ENCODE measurements at regions not wholly inside any gene's neighbourhood (a gene's known extent, or its start where the extent isn't known, plus 50 kb on each side); places are given as distances from the start of the nearest gene placed in this dataset.

GRCh38 chr2:240357641-240358012, 77.8 kb upstream of the GPC1 start:
- no peak overlapping the region for H3K27ac ChIP-seq (ENCODE audit: insufficient read depth, low read length)
- in situ Hi-C loops (cut with MboI; ENCODE audit: low sequenced_read_pairs) (no loop called here), intact Hi-C loops (cut with micrococcal nuclease) (no loop called here), dilution Hi-C loops (cut with HindIII; ENCODE audit: low sequenced_read_pairs, unreplicated experiment) (no loop called here)
- H4K5ac ChIP-seq (ENCODE audit: low read depth, low read length) = no peak overlapping the region
- H3K9ac ChIP-seq (ENCODE audit: low read depth, low read length) = no peak overlapping the region
- H4K8ac ChIP-seq (ENCODE audit: low read depth in 2 of 2, low read length in 2 of 2) = no peak overlapping the region
- H3K4ac ChIP-seq (ENCODE audit: low read depth, low read length) = no peak overlapping the region
- H3K9me1 ChIP-seq (ENCODE audit: insufficient read depth, low read length) = no peaks in the 10 kb centered on the region
- no peak overlapping the region for H3K56ac ChIP-seq (ENCODE audit: extremely low read depth, insufficient read depth, low read length)
- H3K18ac ChIP-seq (ENCODE audit: low read depth, low read length) = no peak overlapping the region
- POLR2A ChIA-PET (ENCODE audit: unreplicated experiment) = no interaction called here
- H3K36me3 ChIP-seq (ENCODE audit: control insufficient read depth, insufficient read depth, low read length) = no peaks in the 10 kb centered on the region
- no peak overlapping the region for H3K14ac ChIP-seq (replicated peaks; ENCODE audit: low read depth, low read length)
- peaks cover 3% of the 10 kb centered on the region; the same call in 1 of the 2 replicates for H3K4me1 ChIP-seq (ENCODE audit: control insufficient read depth, insufficient read depth, low read length)
- H3K23ac ChIP-seq (ENCODE audit: low read depth, low read length) = no peak overlapping the region
- H2BK120ac ChIP-seq (ENCODE audit: low read depth, low read length) = no peak overlapping the region
- no peak for DNase-seq
- TF ChIP-seq CTCF (conservative IDR thresholded peaks at IDR 0.05; ENCODE audit: low read depth, low read length) (no peak), RAD21 (IDR thresholded peaks at IDR 0.05; ENCODE audit: low read length) (no peak), USF2 (IDR thresholded peaks at IDR 0.05; ENCODE audit: low read depth, low read length) (no peak), MAFK (IDR thresholded peaks at IDR 0.05; ENCODE audit: low read depth, low read length) (no peak), POLR2A (IDR thresholded peaks at IDR 0.05; ENCODE audit: low read depth, low read length) (no peak), BHLHE40 (IDR thresholded peaks at IDR 0.05; ENCODE audit: low read depth, low read length) (no peak), MXI1 (IDR thresholded peaks at IDR 0.05; ENCODE audit: borderline replicate concordance, low read depth, low read length) (no peak), ELK1 (IDR thresholded peaks at IDR 0.05; ENCODE audit: borderline replicate concordance, low read depth, low read length) (no peak), SMC3 (IDR thresholded peaks at IDR 0.05; ENCODE audit: low read depth, low read length) (no peak), RFX5 (IDR thresholded peaks at IDR 0.05; ENCODE audit: low read depth, low read length) (no peak), MAZ (IDR thresholded peaks at IDR 0.05; ENCODE audit: borderline replicate concordance, low read depth, low read length) (no peak), RCOR1 (IDR thresholded peaks at IDR 0.05; ENCODE audit: insufficient replicate concordance, low read length) (no peak), NFE2L2 (IDR thresholded peaks at IDR 0.05; ENCODE audit: low read depth, low read length) (no peak), CEBPB (IDR thresholded peaks at IDR 0.05; ENCODE audit: low read depth, low read length) (no peak), FOS (IDR thresholded peaks at IDR 0.05; ENCODE audit: low read depth, low read length) (no peak), CHD1 (IDR thresholded peaks at IDR 0.05; ENCODE audit: low read depth, low read length) (no peak)
- no peak overlapping the region for H3K4me3 ChIP-seq (ENCODE audit: insufficient read depth, low read depth, low read length)
- H2BK20ac ChIP-seq (ENCODE audit: low read depth, low read length) = no peak overlapping the region
- BruUV-seq (replicated peaks) = no TSS peak
- peaks cover 4% of the 10 kb centered on the region for H3K27me3 ChIP-seq (ENCODE audit: control insufficient read depth, insufficient read depth, low read length)
- H2AK5ac ChIP-seq (ENCODE audit: low read depth, low read length) = no peak overlapping the region
- H3K9me3 ChIP-seq (ENCODE audit: control insufficient read depth, insufficient read depth, low read length) = peaks cover 28% of the 10 kb centered on the region
- H2AFZ ChIP-seq (replicated peaks; ENCODE audit: low read length, poor library complexity) = no peak overlapping the region
- no peak overlapping the region for H2AK9ac ChIP-seq (replicated peaks; ENCODE audit: low read depth, low read length, poor library complexity)
- CTCF ChIA-PET = no interaction called here
- H3K79me1 ChIP-seq (ENCODE audit: low read depth in 1 of 2, low read length in 2 of 2) = no peaks in the 10 kb centered on the region
- no peak overlapping the region for H4K91ac ChIP-seq (ENCODE audit: insufficient read depth, low read depth, low read length)
- 83% methylated on average over 4 of the region's 4 CpGs; no CpG with 5 or more reads in 1 of the 2 experiments for WGBS, 2 experiments (ENCODE audit: extremely low coverage in 2 of 2, insufficient read length in 1 of 2)
- no peaks in the 10 kb centered on the region for H4K20me1 ChIP-seq (ENCODE audit: insufficient read depth, low read length)
- no peak for ATAC-seq (ENCODE audit: low read depth)
- no peak overlapping the region for H2BK15ac ChIP-seq (ENCODE audit: low read depth, low read length)
- H2BK5ac ChIP-seq (ENCODE audit: low read depth, low read length, poor library complexity, severe bottlenecking) = no peak overlapping the region
- no peak overlapping the region for H3K4me2 ChIP-seq (ENCODE audit: low read depth, low read length)

Data from IMR-90 (cell line).